ENCODE measurements at regions not wholly inside any gene's neighbourhood (a gene's known extent, or its start where the extent isn't known, plus 50 kb on each side); places are given as distances from the start of the nearest gene placed in this dataset.

DNA sequence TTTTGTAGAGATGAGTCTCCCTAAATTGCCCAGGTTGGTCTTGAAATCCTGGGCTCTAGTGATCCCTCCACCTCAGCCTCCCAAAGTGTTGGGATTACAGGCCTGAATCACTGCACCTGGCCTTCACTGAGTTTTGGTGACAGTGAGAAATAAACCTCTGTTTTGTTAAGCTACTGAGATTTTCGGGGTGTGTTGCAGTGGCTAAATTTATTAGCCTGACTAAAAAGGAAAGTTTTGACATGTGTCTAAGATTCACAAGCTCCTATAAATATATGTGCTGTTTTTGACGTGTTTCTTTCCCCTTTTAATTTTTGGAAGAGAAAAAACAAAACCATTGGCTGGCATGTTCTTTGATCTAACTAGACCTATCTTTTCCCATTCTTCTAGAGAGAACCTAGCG lies 190.5 kb upstream of the MC4R start:
- Histone ChIP-seq H2AFZ (ENCODE audit: low read length) (no peak overlapping the region), H4K5ac (ENCODE audit: insufficient read length, low read depth, low read length) (no peak overlapping the region), H3T11ph (ENCODE audit: low read length) (no peak overlapping the region), H4K91ac (ENCODE audit: insufficient read length, low read depth, low read length) (no peak overlapping the region), H3K4ac (ENCODE audit: low read depth, low read length) (no peak overlapping the region), H3K23ac (ENCODE audit: insufficient read length, low read depth, low read length) (no peak overlapping the region), H2BK15ac (ENCODE audit: low read depth, low read length) (no peak overlapping the region), H3K9ac (ENCODE audit: extremely low read depth, insufficient read length, low read length) (no peak overlapping the region), H2AK5ac (ENCODE audit: insufficient read length, low read length) (no peak overlapping the region), H2BK5ac (ENCODE audit: insufficient read length, low read length) (no peak overlapping the region), H2BK12ac (ENCODE audit: insufficient read length, low read depth, low read length) (no peak overlapping the region), H3K18ac (ENCODE audit: insufficient read length, low read depth, low read length) (no peak overlapping the region), H3K27ac (ENCODE audit: insufficient read length, low read depth, low read length) (no peak overlapping the region), H3K79me2 (ENCODE audit: insufficient read depth, low read length) (no peaks in the 10 kb centered on the region), H3K4me2 (ENCODE audit: insufficient read depth, insufficient read length, low read length) (no peak overlapping the region), H3K56ac (ENCODE audit: insufficient read length, low read depth, low read length) (no peak overlapping the region), H2BK120ac (ENCODE audit: low read depth, low read length, poor library complexity, severe bottlenecking) (no peak overlapping the region), H3K9me3 (ENCODE audit: control insufficient read depth, low read depth, low read length) (no peaks in the 10 kb centered on the region), H3K14ac (ENCODE audit: insufficient read depth, low read length) (no peak overlapping the region), H3K27me3 (ENCODE audit: insufficient read depth, low read length) (no peaks in the 10 kb centered on the region), H3K4me1 (ENCODE audit: insufficient read depth, low read length) (no peaks in the 10 kb centered on the region), H4K8ac (replicated peaks; ENCODE audit: insufficient read length, low read depth, low read length) (no peak overlapping the region), H3K23me2 (ENCODE audit: insufficient read length, low read depth, low read length, poor library complexity, severe bottlenecking) (no peaks in the 10 kb centered on the region), H2BK20ac (ENCODE audit: low read depth, low read length, poor library complexity, severe bottlenecking) (no peak overlapping the region), H3K79me1 (ENCODE audit: insufficient read depth, low read depth, low read length, poor library complexity, severe bottlenecking) (no peaks in the 10 kb centered on the region), H4K20me1 (ENCODE audit: control insufficient read depth, insufficient read depth, insufficient read length) (no peaks in the 10 kb centered on the region)
- Mint-ChIP-seq H3K4me3 (no peak overlapping the region), H3K9me3 (no peaks in the 10 kb centered on the region), H3K36me3 (ENCODE audit: insufficient read depth in 1 of 3, low read depth in 3 of 3) (no peaks in the 10 kb centered on the region), H3K27ac (no peak overlapping the region), H3K4me1 (peaks cover 0 to 2% of the 10 kb centered on the region in 2 experiments; a peak in 1 of 4 replicates), H3K27me3 (ENCODE audit: low read depth) (no peaks in the 10 kb centered on the region)
- DNase-seq: no peak
- WGBS (ENCODE audit: extremely low coverage, insufficient read length, low lambda C conversion rate): no CpG with 5 or more reads among the region's 3 CpGs
- TF ChIP-seq CTCF (conservative IDR thresholded peaks at IDR 0.05): no peak
